ENCODE measurements at regions not wholly inside any gene's neighbourhood (a gene's known extent, or its start where the extent isn't known, plus 50 kb on each side); places are given as distances from the start of the nearest gene placed in this dataset.

- WGBS, 2 donors: 92 to 95% methylated on average over 4 of the region's 4 CpGs
- Histone ChIP-seq H3K9me3 (no peaks in the 10 kb centered on the region), H3K36me3 (no peaks in the 10 kb centered on the region), H3K27me3 (no peaks in the 10 kb centered on the region), H3K27ac (no peak overlapping the region), H3K4me1 (no peaks in the 10 kb centered on the region), H3K4me3 (no peak overlapping the region)
- no peak for DNase-seq (ENCODE audit: low spot score in 2 of 2)
- TF ChIP-seq CTCF (IDR thresholded peaks at IDR 0.05) (no peak), EP300 (IDR thresholded peaks at IDR 0.05) (no peak), POLR2A (IDR thresholded peaks at IDR 0.05) (no peak)
Observed at GRCh38 chr2:167543721-167544120, 655.4 kb downstream of the XIRP2 start.

GRCh38 chr2:167537743-167538142 lies 649.5 kb downstream of the XIRP2 start:
- no peak for DNase-seq (ENCODE audit: low spot score in 2 of 2)
- no peaks in the 10 kb centered on the region for H3K9me3 ChIP-seq

GRCh38 chr2:167534443-167534842 lies 646.2 kb downstream of the XIRP2 start:
- TF ChIP-seq EP300 (IDR thresholded peaks at IDR 0.05) (no peak), CTCF (IDR thresholded peaks at IDR 0.05) (no peak), POLR2A (IDR thresholded peaks at IDR 0.05) (no peak)
- 62 to 74% methylated on average over 1 of the region's 1 CpG for WGBS, 2 donors
- H3K9me3 ChIP-seq: no peaks in the 10 kb centered on the region
- H3K27me3 ChIP-seq: no peaks in the 10 kb centered on the region
- H3K36me3 ChIP-seq: no peaks in the 10 kb centered on the region
- no peak for DNase-seq (ENCODE audit: low spot score in 2 of 2)
- H3K4me3 ChIP-seq: no peak overlapping the region
- H3K27ac ChIP-seq: no peak overlapping the region
- no peaks in the 10 kb centered on the region for H3K4me1 ChIP-seq

More at GRCh38 chr2:167537743-167538142, 649.5 kb downstream of the XIRP2 start:
- H3K4me1 ChIP-seq: no peaks in the 10 kb centered on the region
- no peaks in the 10 kb centered on the region for H3K36me3 ChIP-seq
- WGBS, 2 donors: 87 to 96% methylated on average over 4 of the region's 4 CpGs
- no peak overlapping the region for H3K27ac ChIP-seq
- TF ChIP-seq EP300 (IDR thresholded peaks at IDR 0.05): no peak
- H3K4me3 ChIP-seq: no peak overlapping the region
- no peaks in the 10 kb centered on the region for H3K27me3 ChIP-seq

GRCh38 chr2:167524786-167525185 lies 636.5 kb downstream of the XIRP2 start:
- Histone ChIP-seq H3K27ac (no peak overlapping the region), H3K36me3 (no peaks in the 10 kb centered on the region), H3K9me3 (no peaks in the 10 kb centered on the region), H3K4me1 (no peaks in the 10 kb centered on the region), H3K4me3 (no peak overlapping the region), H3K27me3 (no peaks in the 10 kb centered on the region)
- no peak for TF ChIP-seq POLR2A (IDR thresholded peaks at IDR 0.05)
- no peak for TF ChIP-seq EP300 (IDR thresholded peaks at IDR 0.05)
- TF ChIP-seq CTCF (IDR thresholded peaks at IDR 0.05): no peak
- no peak for DNase-seq (ENCODE audit: low spot score in 2 of 2)
- 78 to 85% methylated on average over 2 of the region's 2 CpGs for WGBS, 2 donors

- Histone ChIP-seq H3K4me3 (no peak overlapping the region), H3K27me3 (no peaks in the 10 kb centered on the region), H3K4me1 (peaks cover 0 to 8% (median 0%) of the 10 kb centered on the region in 4 donors), H3K9me3 (no peaks in the 10 kb centered on the region), H3K27ac (no peak overlapping the region), H3K36me3 (no peaks in the 10 kb centered on the region)
- no peak for DNase-seq (ENCODE audit: low spot score in 2 of 2)
- TF ChIP-seq POLR2A (IDR thresholded peaks at IDR 0.05): no peak
- no peak for TF ChIP-seq EP300 (IDR thresholded peaks at IDR 0.05)
- no peak for TF ChIP-seq CTCF (IDR thresholded peaks at IDR 0.05)
- WGBS, 2 donors: 60 to 66% methylated on average over 2 of the region's 2 CpGs
Observed at GRCh38 chr2:167510071-167510759, 621.9 kb downstream of the XIRP2 start.
